NB4 (cell line): ENCODE measurements at regions not wholly inside any gene's neighbourhood (a gene's known extent, or its start where the extent isn't known, plus 50 kb on each side); places are given as distances from the start of the nearest gene placed in this dataset.

Experiments used
- TF ChIP-seq, protein P1 (sequence below): IDR thresholded peaks from one replicate; pipeline ENCODE4 v1.5.1; 2012; ENCODE audit warnings: low read depth, low read length
- TF ChIP-seq, protein P2 (sequence below): IDR thresholded peaks from 2 replicates; pipeline ENCODE4 v1.6.1; 2011; ENCODE audit warnings: low read depth, low read length

DNA sequence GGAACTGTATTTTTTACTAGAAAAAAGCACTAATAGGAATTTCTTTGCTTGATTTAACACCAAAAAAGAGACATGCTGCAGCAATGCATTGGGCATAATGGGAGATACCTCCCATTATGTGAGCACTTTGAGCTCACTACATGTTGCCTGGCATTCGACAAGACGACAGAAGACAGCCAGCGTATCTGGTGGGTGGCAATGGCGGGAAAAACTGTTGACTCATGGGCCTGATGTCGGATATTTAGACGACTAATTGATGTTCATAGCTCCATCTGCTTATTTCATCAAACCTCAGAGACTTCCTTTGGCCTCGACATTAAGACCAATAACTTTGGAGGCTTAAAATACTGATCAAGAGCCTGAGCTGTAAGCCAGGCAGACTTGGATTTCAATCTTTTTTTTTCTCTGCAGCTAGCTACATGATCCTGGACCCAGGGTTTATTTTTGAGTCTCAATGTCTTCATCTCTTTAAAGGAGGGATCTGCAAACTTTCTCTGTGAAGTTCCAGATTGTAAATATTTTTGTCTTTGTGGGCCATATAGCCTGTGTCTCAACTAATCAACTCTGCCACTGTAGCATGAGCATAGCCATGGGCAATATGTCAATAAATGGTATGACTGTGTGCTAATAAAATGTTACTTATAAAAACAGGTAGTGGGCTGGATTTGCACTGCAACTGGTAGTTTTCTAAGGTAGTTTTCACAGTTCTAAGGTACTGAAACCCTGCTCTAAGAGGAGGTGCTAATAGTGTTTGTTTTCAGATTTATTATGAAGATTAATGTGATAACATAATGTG, 375.1 kb downstream of the METTL15 start:
- TF ChIP-seq, protein P1, sequence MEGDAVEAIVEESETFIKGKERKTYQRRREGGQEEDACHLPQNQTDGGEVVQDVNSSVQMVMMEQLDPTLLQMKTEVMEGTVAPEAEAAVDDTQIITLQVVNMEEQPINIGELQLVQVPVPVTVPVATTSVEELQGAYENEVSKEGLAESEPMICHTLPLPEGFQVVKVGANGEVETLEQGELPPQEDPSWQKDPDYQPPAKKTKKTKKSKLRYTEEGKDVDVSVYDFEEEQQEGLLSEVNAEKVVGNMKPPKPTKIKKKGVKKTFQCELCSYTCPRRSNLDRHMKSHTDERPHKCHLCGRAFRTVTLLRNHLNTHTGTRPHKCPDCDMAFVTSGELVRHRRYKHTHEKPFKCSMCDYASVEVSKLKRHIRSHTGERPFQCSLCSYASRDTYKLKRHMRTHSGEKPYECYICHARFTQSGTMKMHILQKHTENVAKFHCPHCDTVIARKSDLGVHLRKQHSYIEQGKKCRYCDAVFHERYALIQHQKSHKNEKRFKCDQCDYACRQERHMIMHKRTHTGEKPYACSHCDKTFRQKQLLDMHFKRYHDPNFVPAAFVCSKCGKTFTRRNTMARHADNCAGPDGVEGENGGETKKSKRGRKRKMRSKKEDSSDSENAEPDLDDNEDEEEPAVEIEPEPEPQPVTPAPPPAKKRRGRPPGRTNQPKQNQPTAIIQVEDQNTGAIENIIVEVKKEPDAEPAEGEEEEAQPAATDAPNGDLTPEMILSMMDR: no peak
- TF ChIP-seq, protein P2, sequence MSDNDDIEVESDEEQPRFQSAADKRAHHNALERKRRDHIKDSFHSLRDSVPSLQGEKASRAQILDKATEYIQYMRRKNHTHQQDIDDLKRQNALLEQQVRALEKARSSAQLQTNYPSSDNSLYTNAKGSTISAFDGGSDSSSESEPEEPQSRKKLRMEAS: no peak
